ENCODE measurements at regions not wholly inside any gene's neighbourhood (a gene's known extent, or its start where the extent isn't known, plus 50 kb on each side); places are given as distances from the start of the nearest gene placed in this dataset.
A peak's percentile ranks its signal among the peaks of the same experiment; 100 is the strongest.

- ChIA-PET CTCF (no interaction called here), POLR2A (no interaction called here)
- Mint-ChIP-seq H3K4me3 (no peak overlapping the region), H3K36me3 (ENCODE audit: low read depth) (peaks cover 18% of the 10 kb centered on the region), H3K27ac (peak overlapping the region; percentile 33), H3K9me3 (peaks cover 5% of the 10 kb centered on the region), H3K4me1 (peaks cover 73% of the 10 kb centered on the region), H3K27me3 (peaks cover 16% of the 10 kb centered on the region)
- no peak for DNase-seq
These were observed 80.4 kb upstream of the XCR1 start for GRCh38 chr3:46107682-46108081.

- CTCF ChIA-PET, result interaction anchor here (1.2 kb wide), 1 partner anchor 24 kb away, joined by 4 read pairs; no protein-coding TSS in a partner anchor
- H3K4me3 Mint-ChIP-seq, result no peak overlapping the region
- no peak for DNase-seq
- peaks cover 25% of the 10 kb centered on the region for H3K36me3 Mint-ChIP-seq (ENCODE audit: low read depth)
- POLR2A ChIA-PET, result interaction anchor here (0.8 kb wide), 1 partner anchor 266 kb away, joined by 4 read pairs; no protein-coding TSS in a partner anchor
- peaks cover 17% of the 10 kb centered on the region for H3K9me3 Mint-ChIP-seq
- peaks cover 68% of the 10 kb centered on the region for H3K4me1 Mint-ChIP-seq
- no peak overlapping the region for H3K27ac Mint-ChIP-seq
- H3K27me3 Mint-ChIP-seq, result peaks cover 23% of the 10 kb centered on the region
These were observed 78.1 kb upstream of the XCR1 start for GRCh38 chr3:46105306-46105919.

- Mint-ChIP-seq H3K36me3 (ENCODE audit: low read depth) (peaks cover 29% of the 10 kb centered on the region), H3K9me3 (peaks cover 17% of the 10 kb centered on the region), H3K4me1 (peaks cover 68% of the 10 kb centered on the region), H3K4me3 (no peak overlapping the region), H3K27me3 (peaks cover 26% of the 10 kb centered on the region), H3K27ac (no peak overlapping the region)
- ChIA-PET CTCF (interaction anchor here (1.2 kb wide), 1 partner anchor 23 kb away, joined by 4 read pairs; no protein-coding TSS in a partner anchor), POLR2A (interaction anchor here (0.8 kb wide), 2 partner anchors 9 to 267 kb away, joined by 4 read pairs; no protein-coding TSS in a partner anchor)
- no peak for DNase-seq
These were observed 77.4 kb upstream of the XCR1 start for GRCh38 chr3:46104706-46105105.

GRCh38 chr3:46102780-46103130, 75.5 kb upstream of the XCR1 start:
- Mint-ChIP-seq H3K27ac (no peak overlapping the region), H3K9me3 (peaks cover 18% of the 10 kb centered on the region)

GRCh38 chr3:46102059-46102779, 74.9 kb upstream of the XCR1 start:
- H3K4me1 Mint-ChIP-seq, result peaks cover 67% of the 10 kb centered on the region

More at GRCh38 chr3:46102780-46103130, 75.5 kb upstream of the XCR1 start:
- DNase-seq, result no peak
- H3K36me3 Mint-ChIP-seq (ENCODE audit: low read depth), result peaks cover 30% of the 10 kb centered on the region
- ChIA-PET POLR2A (interaction anchor here (6.7 kb wide), 1 partner anchor 267 kb away, joined by 82 read pairs; the partner anchor contains the start of gene CCR5), CTCF (interaction anchor here (1.3 to 1.7 kb wide), 2 partner anchors 106 to 267 kb away, joined by 5 read pairs; partner anchors contain the start of gene CCR1)
- peaks cover 28% of the 10 kb centered on the region for H3K27me3 Mint-ChIP-seq
- H3K4me3 Mint-ChIP-seq, result no peak overlapping the region
- peaks cover 67% of the 10 kb centered on the region for H3K4me1 Mint-ChIP-seq

GRCh38 chr3:46100812-46101211, 73.5 kb upstream of the XCR1 start:
- Mint-ChIP-seq H3K4me3 (no peak overlapping the region), H3K36me3 (ENCODE audit: low read depth) (peaks cover 37% of the 10 kb centered on the region), H3K9me3 (peaks cover 18% of the 10 kb centered on the region), H3K27ac (no peak overlapping the region), H3K4me1 (peaks cover 75% of the 10 kb centered on the region), H3K27me3 (peaks cover 24% of the 10 kb centered on the region)
- POLR2A ChIA-PET, result interaction anchor here (1.6 to 6.7 kb wide), 3 partner anchors 107 to 269 kb away, joined by 4 to 82 read pairs (median 4); partner anchors contain the start of genes CCR1, CCR2 and CCR5
- no peak for DNase-seq
- CTCF ChIA-PET, result interaction anchor here (1.0 to 1.4 kb wide), 4 partner anchors 22 to 277 kb away, joined by 3 read pairs; no protein-coding TSS in a partner anchor

More at GRCh38 chr3:46102059-46102779, 74.9 kb upstream of the XCR1 start:
- no peak for DNase-seq
- H3K4me3 Mint-ChIP-seq, result no peak overlapping the region
- peaks cover 30% of the 10 kb centered on the region for H3K36me3 Mint-ChIP-seq (ENCODE audit: low read depth)
- H3K9me3 Mint-ChIP-seq, result peaks cover 18% of the 10 kb centered on the region
- H3K27ac Mint-ChIP-seq, result no peak overlapping the region
- CTCF ChIA-PET, result interaction anchor here (1.3 to 1.4 kb wide), 2 partner anchors 23 to 106 kb away, joined by 3 to 5 read pairs; partner anchors contain the start of gene CCR1
- POLR2A ChIA-PET, result interaction anchor here (1.6 to 6.7 kb wide), 3 partner anchors 105 to 268 kb away, joined by 4 to 82 read pairs (median 4); partner anchors contain the start of genes CCR1, CCR2 and CCR5
- H3K27me3 Mint-ChIP-seq, result peaks cover 28% of the 10 kb centered on the region

- Mint-ChIP-seq H3K9me3 (peaks cover 23% of the 10 kb centered on the region), H3K27me3 (peaks cover 24% of the 10 kb centered on the region), H3K4me1 (peaks cover 70% of the 10 kb centered on the region), H3K27ac (peak overlapping the region; percentile 96), H3K36me3 (ENCODE audit: low read depth) (peaks cover 53% of the 10 kb centered on the region), H3K4me3 (peak overlapping the region; percentile 52)
- peak; percentile 76 for DNase-seq
- CTCF ChIA-PET, result interaction anchor here (0.7 to 4.7 kb wide), 12 partner anchors 9 to 309 kb away, joined by 3 to 63 read pairs (median 5); partner anchors contain the start of genes CCR1 and CCR5
- POLR2A ChIA-PET, result interaction anchor here (0.9 to 6.7 kb wide), 21 partner anchors 9 to 282 kb away, joined by 3 to 82 read pairs (median 4); partner anchors contain the start of genes CCR1, CCR2, CCR5 and CXCR6
These were observed 71.1 kb upstream of the XCR1 start for GRCh38 chr3:46098319-46098761.

- POLR2A ChIA-PET, result interaction anchor here (0.9 to 6.7 kb wide), 24 partner anchors 8 to 283 kb away, joined by 3 to 82 read pairs (median 4); partner anchors contain the start of genes CCR1, CCR2, CCR5 and CXCR6
- DNase-seq, result peak; percentile 62
- peaks cover 23% of the 10 kb centered on the region for H3K9me3 Mint-ChIP-seq
- peak overlapping the region; percentile 52 for H3K4me3 Mint-ChIP-seq
- CTCF ChIA-PET, result interaction anchor here (0.7 to 4.7 kb wide), 11 partner anchors 9 to 310 kb away, joined by 3 to 63 read pairs (median 4); partner anchors contain the start of genes CCR1 and CCR5
- peaks cover 73% of the 10 kb centered on the region for H3K4me1 Mint-ChIP-seq
- H3K36me3 Mint-ChIP-seq (ENCODE audit: low read depth), result peaks cover 54% of the 10 kb centered on the region
- H3K27me3 Mint-ChIP-seq, result peaks cover 25% of the 10 kb centered on the region
- H3K27ac Mint-ChIP-seq, result peak overlapping the region; percentile 96
These were observed 70.5 kb upstream of the XCR1 start for GRCh38 chr3:46097691-46098241.

- no peak for DNase-seq
- H3K27me3 Mint-ChIP-seq, result peaks cover 26% of the 10 kb centered on the region
- H3K36me3 Mint-ChIP-seq (ENCODE audit: low read depth), result peaks cover 46% of the 10 kb centered on the region
- H3K9me3 Mint-ChIP-seq, result peaks cover 18% of the 10 kb centered on the region
- H3K4me3 Mint-ChIP-seq, result no peak overlapping the region
- CTCF ChIA-PET, result interaction anchor here (0.9 to 4.7 kb wide), 7 partner anchors 14 to 281 kb away, joined by 3 to 63 read pairs (median 6); partner anchors contain the start of genes CCR1 and CCR5
- peaks cover 75% of the 10 kb centered on the region for H3K4me1 Mint-ChIP-seq
- peak overlapping the region; percentile 96 for H3K27ac Mint-ChIP-seq
- POLR2A ChIA-PET, result interaction anchor here (0.8 to 6.7 kb wide), 14 partner anchors 14 to 277 kb away, joined by 3 to 82 read pairs (median 4); partner anchors contain the start of genes CCR1, CCR2, CCR5 and FYCO1
These were observed 69.5 kb upstream of the XCR1 start for GRCh38 chr3:46096781-46097180.

GRCh38 chr3:46096336-46096735, 69.1 kb upstream of the XCR1 start:
- peaks cover 14% of the 10 kb centered on the region for H3K9me3 Mint-ChIP-seq
- peaks cover 45% of the 10 kb centered on the region for H3K36me3 Mint-ChIP-seq (ENCODE audit: low read depth)
- no peak for DNase-seq
- no peak overlapping the region for H3K27ac Mint-ChIP-seq
- H3K4me3 Mint-ChIP-seq, result no peak overlapping the region
- ChIA-PET POLR2A (interaction anchor here (1.3 to 6.7 kb wide), 6 partner anchors 13 to 274 kb away, joined by 3 to 82 read pairs (median 4); partner anchors contain the start of genes CCR2 and CCR5), CTCF (interaction anchor here (0.9 to 4.7 kb wide), 4 partner anchors 18 to 274 kb away, joined by 3 to 63 read pairs (median 20); partner anchors contain the start of genes CCR1 and CCR5)
- peaks cover 28% of the 10 kb centered on the region for H3K27me3 Mint-ChIP-seq
- H3K4me1 Mint-ChIP-seq, result peaks cover 77% of the 10 kb centered on the region

- Mint-ChIP-seq H3K27ac (no peak overlapping the region), H3K9me3 (peaks cover 7% of the 10 kb centered on the region), H3K4me1 (peaks cover 74% of the 10 kb centered on the region), H3K36me3 (ENCODE audit: low read depth) (peaks cover 39% of the 10 kb centered on the region), H3K4me3 (no peak overlapping the region), H3K27me3 (peaks cover 22% of the 10 kb centered on the region)
- ChIA-PET CTCF (interaction anchor here (0.7 to 4.7 kb wide), 4 partner anchors 19 to 275 kb away, joined by 3 to 63 read pairs (median 4); partner anchors contain the start of gene CCR5), POLR2A (interaction anchor here (1.4 to 9.7 kb wide), 2 partner anchors 12 to 275 kb away, joined by 4 to 47 read pairs; partner anchors contain the start of gene CCR5)
- DNase-seq, result no peak
These were observed 68.0 kb upstream of the XCR1 start for GRCh38 chr3:46095307-46095706.

GRCh38 chr3:46094506-46094905, 67.2 kb upstream of the XCR1 start:
- ChIA-PET CTCF (interaction anchor here (0.7 to 1.8 kb wide), 5 partner anchors 114 to 277 kb away, joined by 3 to 6 read pairs (median 3); partner anchors contain the start of gene CCR5), POLR2A (interaction anchor here (1.4 to 9.7 kb wide), 2 partner anchors 11 to 276 kb away, joined by 4 to 47 read pairs; partner anchors contain the start of gene CCR5)
- no peak for DNase-seq
- Mint-ChIP-seq H3K27me3 (peaks cover 19% of the 10 kb centered on the region), H3K9me3 (peaks cover 7% of the 10 kb centered on the region), H3K36me3 (ENCODE audit: low read depth) (peaks cover 36% of the 10 kb centered on the region), H3K4me3 (no peak overlapping the region), H3K4me1 (peaks cover 77% of the 10 kb centered on the region), H3K27ac (no peak overlapping the region)
